SU-DHL-6 (cell line): ENCODE measurements at regions not wholly inside any gene's neighbourhood (a gene's known extent, or its start where the extent isn't known, plus 50 kb on each side); places are given as distances from the start of the nearest gene placed in this dataset.

ENCODE experiments used
- EZH2phosphoT487 ChIP-seq: fragments of 200-600 bp; sonication (generic), shearing (Covaris generic); conservative IDR thresholded peaks from 2 replicates; pipeline ENCODE4 v1.6.1; 2018; ENCODE audit warnings: mild to moderate bottlenecking, antibody characterized with exemption, low read length, moderate library complexity, mixed read lengths
- TF ChIP-seq, protein P1 (sequence below): fragments of 200-600 bp; sonication (generic); IDR thresholded peaks from one replicate; pipeline ENCODE4 v1.5.1; 2017; ENCODE audit warnings: antibody characterized with exemption, mild to moderate bottlenecking, low read length, moderate library complexity; ENCODE audit not compliant: insufficient read depth, poor library complexity, severe bottlenecking

DNA sequence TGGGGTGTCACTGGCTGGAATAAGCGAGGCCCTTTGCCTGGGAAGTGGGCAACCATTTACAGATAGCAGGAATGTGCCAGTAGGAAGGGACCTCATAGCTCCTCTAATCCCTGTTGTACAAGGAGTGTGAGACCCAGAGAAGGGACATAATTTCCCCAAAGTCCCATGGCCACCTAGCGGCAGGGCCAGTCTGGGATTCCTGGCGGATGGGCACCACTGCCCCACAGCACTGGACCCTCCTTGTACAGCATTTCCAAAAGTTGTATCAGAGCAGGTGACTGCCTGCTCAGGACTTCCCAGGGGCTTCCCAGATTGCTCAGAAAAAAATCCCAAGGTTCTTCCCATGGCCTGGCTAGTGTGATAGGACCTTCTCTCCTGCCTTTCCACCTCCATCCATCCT is 185.8 kb downstream of the GLI2 start:
- TF ChIP-seq, protein P1, sequence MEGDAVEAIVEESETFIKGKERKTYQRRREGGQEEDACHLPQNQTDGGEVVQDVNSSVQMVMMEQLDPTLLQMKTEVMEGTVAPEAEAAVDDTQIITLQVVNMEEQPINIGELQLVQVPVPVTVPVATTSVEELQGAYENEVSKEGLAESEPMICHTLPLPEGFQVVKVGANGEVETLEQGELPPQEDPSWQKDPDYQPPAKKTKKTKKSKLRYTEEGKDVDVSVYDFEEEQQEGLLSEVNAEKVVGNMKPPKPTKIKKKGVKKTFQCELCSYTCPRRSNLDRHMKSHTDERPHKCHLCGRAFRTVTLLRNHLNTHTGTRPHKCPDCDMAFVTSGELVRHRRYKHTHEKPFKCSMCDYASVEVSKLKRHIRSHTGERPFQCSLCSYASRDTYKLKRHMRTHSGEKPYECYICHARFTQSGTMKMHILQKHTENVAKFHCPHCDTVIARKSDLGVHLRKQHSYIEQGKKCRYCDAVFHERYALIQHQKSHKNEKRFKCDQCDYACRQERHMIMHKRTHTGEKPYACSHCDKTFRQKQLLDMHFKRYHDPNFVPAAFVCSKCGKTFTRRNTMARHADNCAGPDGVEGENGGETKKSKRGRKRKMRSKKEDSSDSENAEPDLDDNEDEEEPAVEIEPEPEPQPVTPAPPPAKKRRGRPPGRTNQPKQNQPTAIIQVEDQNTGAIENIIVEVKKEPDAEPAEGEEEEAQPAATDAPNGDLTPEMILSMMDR: no peak
- no peak for TF ChIP-seq EZH2phosphoT487
